HG02938 (cell line): ENCODE measurements at regions not wholly inside any gene's neighbourhood (a gene's known extent, or its start where the extent isn't known, plus 50 kb on each side); places are given as distances from the start of the nearest gene placed in this dataset.
A peak's percentile ranks its signal among the peaks of the same experiment; 100 is the strongest.
"Not testable (repeated sequence)": the region's sequence is repeated elsewhere in the genome, so short reads cannot be mapped to it uniquely, and the experiment has no call there.

Experiments used
- ATAC-seq: cut with Tn5 transposase; IDR thresholded peaks from one replicate; pipeline ENCODE4 v1.9.1; 2021; ENCODE audit warnings: mild to moderate bottlenecking, moderate library complexity; ENCODE audit not compliant: unreplicated experiment

- no peak for ATAC-seq
Observed at GRCh38 chr20:22690616-22691179, 106.3 kb upstream of the FOXA2 start.

GRCh38 chr20:22691369-22692118 is 107.2 kb upstream of the FOXA2 start:
- peak; percentile 89 for ATAC-seq

GRCh38 chr20:22692119-22692475 is 107.7 kb upstream of the FOXA2 start:
- no peak for ATAC-seq

- not testable (repeated sequence) for ATAC-seq
Observed at GRCh38 chr20:22692620-22693019, 108.2 kb upstream of the FOXA2 start.

- no peak for ATAC-seq
Observed at GRCh38 chr20:22696759-22697158, 112.4 kb upstream of the FOXA2 start.

GRCh38 chr20:22698259-22698842 is 114.0 kb upstream of the FOXA2 start:
- no peak for ATAC-seq

- ATAC-seq: no peak
Observed at GRCh38 chr20:22699396-22699795, 115.0 kb upstream of the FOXA2 start.

- no peak for ATAC-seq
Observed at GRCh38 chr20:22700367-22700766, 116.0 kb upstream of the FOXA2 start.

- ATAC-seq: no peak
Observed at GRCh38 chr20:22701679-22702308, 117.4 kb upstream of the FOXA2 start.

- ATAC-seq: no peak
Observed at GRCh38 chr20:22703843-22704242, 119.5 kb upstream of the FOXA2 start.

- no peak for ATAC-seq
Observed at GRCh38 chr20:22711971-22712755, 127.8 kb upstream of the FOXA2 start.

GRCh38 chr20:22716821-22717351 is 132.5 kb upstream of the FOXA2 start:
- no peak for ATAC-seq

- ATAC-seq: no peak
Observed at GRCh38 chr20:22717466-22717865, 133.1 kb upstream of the FOXA2 start.

GRCh38 chr20:22719167-22719591 is 134.8 kb upstream of the FOXA2 start:
- no peak for ATAC-seq

- ATAC-seq: no peak
Observed at GRCh38 chr20:22720206-22720605, 135.8 kb upstream of the FOXA2 start.

- ATAC-seq: no peak
Observed at GRCh38 chr20:22722811-22723210, 138.4 kb upstream of the FOXA2 start.

- ATAC-seq: no peak
Observed at GRCh38 chr20:22723659-22724058, 139.3 kb upstream of the FOXA2 start.

- ATAC-seq: no peak
Observed at GRCh38 chr20:22728146-22728745, 143.9 kb upstream of the FOXA2 start.

GRCh38 chr20:22729180-22729579 is 144.8 kb upstream of the FOXA2 start:
- ATAC-seq: no peak

- ATAC-seq: no peak
Observed at GRCh38 chr20:22729616-22730236, 145.4 kb upstream of the FOXA2 start.
